Esophagus squamous epithelium (tissue), 5 donors: ENCODE measurements at regions not wholly inside any gene's neighbourhood (a gene's known extent, or its start where the extent isn't known, plus 50 kb on each side); places are given as distances from the start of the nearest gene placed in this dataset.

Experiments
- DNase-seq: peaks from one replicate; lab custom pipeline; 2025; lab: John Stamatoyannopoulos, UW
- H3K27ac ChIP-seq, 4 donors: fragments of 200-600 bp; sonication (generic); one replicate each; pipeline ENCODE4 v1.5.1; 2016 to 2019; ENCODE audit warnings: mild to moderate bottlenecking in 1 of 4
- H3K27me3 ChIP-seq, 4 donors: fragments of 200-600 bp; sonication (generic); 1 replicate in 3 of 4; 2 replicates in 1 of 4; pipeline versions ENCODE4 v1.5.1 to v1.6.0; 2017 to 2021; ENCODE audit warnings: antibody characterized with exemption in 1 of 4
- H3K36me3 ChIP-seq, 3 donors: fragments of 200-600 bp; sonication (generic); one replicate each; pipeline ENCODE4 v1.5.1; 2016 to 2019
- H3K4me1 ChIP-seq, 3 donors: fragments of 200-600 bp; sonication (generic); one replicate each; pipeline ENCODE4 v1.5.1; 2017 to 2019
- H3K4me3 ChIP-seq, 4 donors: fragments of 200-600 bp; sonication (generic); 1 replicate in 3 of 4; 2 replicates in 1 of 4; pipeline ENCODE4 v1.5.1; 2016 to 2019; ENCODE audit warnings: mild to moderate bottlenecking in 2 of 4, moderate library complexity in 1 of 4
- H3K9me3 ChIP-seq, 3 donors: fragments of 200-600 bp; sonication (generic); one replicate each; pipeline ENCODE4 v1.5.1; 2016 to 2019
- POLR2A ChIP-seq, 4 donors: fragments of 450-650 bp; IDR thresholded peaks; one replicate each; pipeline ENCODE4 v1.6.1; 2017; ENCODE audit warnings: antibody characterized with exemption in 4 of 4, mild to moderate bottlenecking in 4 of 4, moderate library complexity in 3 of 4
- WGBS, 2 donors: methylation state at CpG; one replicate each; pipeline ENCODE4 v1.1.5; 2018; 5-methylcytosine and 5-hydroxymethylcytosine counted together
- intact Hi-C: fragments of 100-400 bp; cut with DNase I; formaldehyde crosslinking; loops from one replicate; pipeline ENCODE4 v1.15.0; 2022
- TF ChIP-seq, protein P1 (sequence below), 6 experiments: fragments of 450-650 bp in 4 of 6; fragments of 200-600 bp in 2 of 6; sonication (generic) in 2 of 6; IDR thresholded peaks; one replicate each; pipeline ENCODE4 v1.5.1; 2016 to 2019; ENCODE audit warnings: antibody characterized with exemption in 6 of 6, mild to moderate bottlenecking in 4 of 6, moderate library complexity in 4 of 6
- donor health status: DM: yes; HTN: yes; CAD: no.

DNA sequence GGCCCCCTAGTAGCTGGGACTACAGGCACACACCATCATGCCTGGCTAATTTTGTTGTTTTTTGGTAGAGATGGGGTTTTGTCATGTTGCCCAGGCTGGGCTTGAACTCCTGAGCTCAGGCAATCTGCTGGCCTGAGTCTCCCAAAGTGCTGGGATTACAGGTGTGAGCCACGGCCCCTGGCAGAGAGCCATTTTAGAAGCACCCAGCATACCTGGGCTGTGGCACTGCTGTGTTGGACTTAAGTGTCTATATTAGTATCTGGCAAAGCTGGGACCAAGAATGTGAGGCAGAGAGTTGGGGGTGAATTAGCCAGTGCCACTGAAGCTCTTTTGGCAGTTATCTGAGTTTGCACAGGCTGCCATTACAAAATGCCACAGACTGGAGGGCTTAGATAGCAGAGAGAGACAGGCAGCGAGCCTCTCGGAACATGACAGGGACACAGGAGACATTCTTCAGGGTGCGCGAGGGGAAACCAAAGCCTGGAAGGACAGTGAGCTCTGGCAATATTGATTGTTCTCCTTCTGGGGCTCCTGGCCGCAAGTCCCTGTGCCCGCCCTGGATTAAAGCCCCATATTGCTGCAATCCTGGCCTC, 87.7 kb upstream of the ALX4 start:
- H3K4me3 ChIP-seq = no peak overlapping the region
- H3K27me3 ChIP-seq = peaks cover 0 to 29% (median 0%) of the 10 kb centered on the region in 4 donors
- WGBS, 2 donors = 50 to 86% methylated on average over 4 to 7 of the region's 7 CpGs
- no peaks in the 10 kb centered on the region for H3K4me1 ChIP-seq
- intact Hi-C loops = no loop called here
- no peak for DNase-seq
- no peak for TF ChIP-seq POLR2A (IDR thresholded peaks at IDR 0.05)
- TF ChIP-seq, protein P1, sequence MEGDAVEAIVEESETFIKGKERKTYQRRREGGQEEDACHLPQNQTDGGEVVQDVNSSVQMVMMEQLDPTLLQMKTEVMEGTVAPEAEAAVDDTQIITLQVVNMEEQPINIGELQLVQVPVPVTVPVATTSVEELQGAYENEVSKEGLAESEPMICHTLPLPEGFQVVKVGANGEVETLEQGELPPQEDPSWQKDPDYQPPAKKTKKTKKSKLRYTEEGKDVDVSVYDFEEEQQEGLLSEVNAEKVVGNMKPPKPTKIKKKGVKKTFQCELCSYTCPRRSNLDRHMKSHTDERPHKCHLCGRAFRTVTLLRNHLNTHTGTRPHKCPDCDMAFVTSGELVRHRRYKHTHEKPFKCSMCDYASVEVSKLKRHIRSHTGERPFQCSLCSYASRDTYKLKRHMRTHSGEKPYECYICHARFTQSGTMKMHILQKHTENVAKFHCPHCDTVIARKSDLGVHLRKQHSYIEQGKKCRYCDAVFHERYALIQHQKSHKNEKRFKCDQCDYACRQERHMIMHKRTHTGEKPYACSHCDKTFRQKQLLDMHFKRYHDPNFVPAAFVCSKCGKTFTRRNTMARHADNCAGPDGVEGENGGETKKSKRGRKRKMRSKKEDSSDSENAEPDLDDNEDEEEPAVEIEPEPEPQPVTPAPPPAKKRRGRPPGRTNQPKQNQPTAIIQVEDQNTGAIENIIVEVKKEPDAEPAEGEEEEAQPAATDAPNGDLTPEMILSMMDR (IDR thresholded peaks at IDR 0.05) = no peak
- no peaks in the 10 kb centered on the region for H3K9me3 ChIP-seq
- H3K27ac ChIP-seq = no peak overlapping the region
- H3K36me3 ChIP-seq = no peaks in the 10 kb centered on the region

DNA sequence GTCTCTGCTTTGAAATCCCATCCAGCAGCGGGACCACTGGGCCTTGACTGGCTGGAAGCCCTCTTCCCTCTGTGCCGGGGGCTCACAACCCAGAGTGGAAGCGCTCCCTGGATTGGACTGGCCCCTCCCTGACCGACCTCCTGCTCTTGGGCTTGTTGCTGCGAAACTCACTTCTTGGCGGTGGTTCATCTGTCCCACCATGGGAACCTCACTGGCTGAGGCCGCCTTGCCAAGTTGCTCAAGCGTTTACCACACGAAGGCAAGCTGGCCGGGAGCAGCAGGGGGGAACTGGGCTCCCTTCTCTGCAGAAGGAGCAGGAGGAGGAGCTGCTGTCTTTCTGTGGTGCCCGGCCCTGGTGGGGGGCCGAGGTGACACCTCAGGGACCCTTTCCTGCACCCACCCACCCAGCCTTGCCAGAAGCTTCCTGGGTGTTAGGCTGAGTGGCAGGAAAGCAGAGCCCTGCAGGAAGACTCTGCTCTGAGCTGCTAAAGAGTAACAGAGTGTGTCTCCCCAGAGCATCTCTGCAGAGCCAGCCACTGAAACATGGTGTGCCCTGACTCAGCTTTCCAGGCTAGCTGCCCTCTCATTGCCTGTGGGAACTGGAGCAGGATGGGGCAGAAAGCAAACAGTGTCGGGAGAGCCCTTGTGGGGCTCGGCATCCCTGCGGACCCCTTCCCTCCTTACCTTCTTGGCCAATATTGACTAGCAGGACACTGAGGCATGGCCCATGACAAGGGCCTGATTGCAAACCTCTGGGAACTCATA, 88.5 kb upstream of the ALX4 start:
- intact Hi-C loops = no loop called here
- no peaks in the 10 kb centered on the region for H3K36me3 ChIP-seq
- WGBS, 2 donors = 61 to 80% methylated on average over 4 to 7 of the region's 15 CpGs

DNA sequence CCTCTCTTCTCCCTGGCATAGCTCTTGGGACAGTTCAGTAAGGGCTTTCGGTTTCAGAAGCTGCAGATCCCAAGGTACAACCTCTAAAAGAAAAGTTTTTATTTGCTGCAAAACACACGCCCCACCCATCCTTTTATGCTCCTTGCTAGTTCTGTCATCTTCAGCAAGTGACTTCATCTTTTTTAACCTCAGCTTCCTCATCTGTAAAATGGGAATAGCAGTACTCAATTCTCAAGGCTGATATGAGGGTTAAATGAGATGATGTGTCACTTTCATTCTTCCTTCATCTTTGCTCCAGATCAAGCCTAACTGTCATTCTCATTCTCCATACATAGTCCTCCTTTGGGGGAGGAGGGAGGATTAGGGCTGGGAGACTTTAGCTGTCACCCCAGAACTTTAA, 90.0 kb upstream of the ALX4 start:
- no peak for DNase-seq
- H3K9me3 ChIP-seq = no peaks in the 10 kb centered on the region
- no peaks in the 10 kb centered on the region for H3K4me1 ChIP-seq
- no peaks in the 10 kb centered on the region for H3K36me3 ChIP-seq
- no peak for TF ChIP-seq POLR2A (IDR thresholded peaks at IDR 0.05)
- TF ChIP-seq, protein P1 (IDR thresholded peaks at IDR 0.05) = no peak
- WGBS, 2 donors = 41 to 47% methylated on average over 2 of the region's 2 CpGs
- H3K4me3 ChIP-seq = no peak overlapping the region
- intact Hi-C loops = no loop called here
- H3K27ac ChIP-seq = no peak overlapping the region
- H3K27me3 ChIP-seq = peaks cover 0 to 30% (median 0%) of the 10 kb centered on the region in 4 donors

More for the DNA sequence above, 88.5 kb upstream of the ALX4 start:
- Histone ChIP-seq H3K9me3 (no peaks in the 10 kb centered on the region), H3K4me3 (no peak overlapping the region), H3K27me3 (peaks cover 0 to 29% (median 0%) of the 10 kb centered on the region in 4 donors), H3K27ac (no peak overlapping the region), H3K4me1 (no peaks in the 10 kb centered on the region)
- TF ChIP-seq, protein P1 (IDR thresholded peaks at IDR 0.05) = no peak
- TF ChIP-seq POLR2A (IDR thresholded peaks at IDR 0.05) = no peak
- DNase-seq = no peak

DNA sequence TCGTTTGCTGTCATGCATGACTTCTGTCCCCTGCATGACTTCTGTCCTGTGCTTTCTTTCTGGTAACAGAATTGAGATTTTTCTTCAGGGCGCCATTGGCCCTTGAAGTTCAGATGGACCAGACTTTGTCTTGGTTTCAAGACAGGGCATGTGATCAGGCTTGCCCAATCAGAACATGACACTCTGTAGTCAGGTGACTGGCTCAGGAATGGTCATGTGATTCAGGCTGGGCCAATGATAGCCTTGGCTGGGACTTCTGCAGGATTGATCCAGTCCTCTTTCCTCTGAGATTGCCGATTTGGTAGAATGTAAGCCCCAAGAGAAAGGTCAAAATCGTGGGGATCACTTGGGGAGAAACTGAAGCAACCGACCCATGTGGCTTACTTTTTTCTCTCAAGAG, 90.5 kb upstream of the ALX4 start:
- H3K9me3 ChIP-seq = no peaks in the 10 kb centered on the region
- H3K27ac ChIP-seq = no peak overlapping the region
- WGBS, 2 donors = 69 to 74% methylated on average over 5 of the region's 5 CpGs
- DNase-seq = no peak
- TF ChIP-seq POLR2A (IDR thresholded peaks at IDR 0.05) = no peak
- TF ChIP-seq, protein P1 (IDR thresholded peaks at IDR 0.05) = no peak
- H3K4me1 ChIP-seq = no peaks in the 10 kb centered on the region
- no peaks in the 10 kb centered on the region for H3K36me3 ChIP-seq
- H3K4me3 ChIP-seq = no peak overlapping the region
- intact Hi-C loops = no loop called here
- H3K27me3 ChIP-seq = peaks cover 0 to 34% (median 0%) of the 10 kb centered on the region in 4 donors

DNA sequence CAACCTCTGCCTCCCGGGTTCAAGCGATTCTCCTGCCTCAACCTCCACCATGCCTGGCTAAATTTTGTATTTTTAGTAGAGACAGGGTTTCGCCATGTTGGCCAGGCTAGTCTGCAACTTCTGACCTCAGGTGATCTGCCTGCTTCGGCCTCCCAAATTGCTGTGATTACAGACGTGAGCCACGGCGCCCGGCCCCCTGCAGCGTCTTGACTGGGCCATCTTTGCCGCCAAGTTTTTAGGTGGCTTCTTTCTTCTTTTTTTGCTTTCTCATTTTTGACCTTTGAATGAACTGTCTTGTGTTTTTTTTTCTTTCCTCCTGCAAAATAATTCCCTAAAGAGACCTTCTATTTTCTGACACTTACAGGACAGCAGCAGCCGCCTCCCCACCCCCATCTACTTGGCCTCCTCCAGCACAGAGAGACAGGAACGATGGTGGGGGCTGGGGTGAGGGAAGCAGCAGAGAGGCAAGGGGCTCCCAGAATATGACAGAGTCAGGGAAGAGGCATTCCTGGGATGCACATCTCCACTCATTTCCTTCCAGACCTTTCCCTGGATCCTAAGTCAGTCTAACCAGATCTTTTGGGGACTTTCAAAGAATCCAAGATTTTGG, 92.6 kb upstream of the ALX4 start:
- Histone ChIP-seq H3K9me3 (no peaks in the 10 kb centered on the region), H3K27me3 (peaks cover 0 to 39% (median 0%) of the 10 kb centered on the region in 4 donors), H3K4me1 (no peaks in the 10 kb centered on the region), H3K4me3 (no peak overlapping the region), H3K27ac (no peak overlapping the region), H3K36me3 (no peaks in the 10 kb centered on the region)
- WGBS, 2 donors = 77 to 83% methylated on average over 11 of the region's 12 CpGs
- DNase-seq = no peak
- TF ChIP-seq, protein P1 (IDR thresholded peaks at IDR 0.05) = no peak
- TF ChIP-seq POLR2A (IDR thresholded peaks at IDR 0.05) = no peak
- intact Hi-C loops = no loop called here
